ENCODE measurements at regions not wholly inside any gene's neighbourhood (a gene's known extent, or its start where the extent isn't known, plus 50 kb on each side); places are given as distances from the start of the nearest gene placed in this dataset.

- no peak for DNase-seq (ENCODE audit: low read depth)
Measured at GRCh38 chr6:16078064-16078463, 50.8 kb upstream of the MYLIP start.

DNA sequence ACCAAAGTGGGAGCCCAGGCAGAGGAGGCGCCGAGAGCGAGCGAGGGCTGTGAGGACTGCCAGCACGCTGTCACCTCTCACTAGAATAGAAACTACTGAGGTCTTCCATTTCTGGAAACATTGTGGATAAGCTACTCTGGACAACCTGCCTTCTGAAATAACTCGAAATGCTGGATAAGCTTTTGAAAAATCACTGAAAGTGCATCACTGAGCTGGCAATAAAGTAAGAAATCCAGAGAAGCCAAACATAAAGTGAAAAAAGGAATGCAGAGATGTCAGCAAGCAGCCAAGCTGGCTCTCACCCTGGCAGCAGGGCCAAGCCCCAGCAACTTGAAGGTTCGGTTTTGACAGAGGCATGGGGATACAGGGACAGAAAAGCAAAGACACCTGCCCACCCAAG lies 59.2 kb upstream of the MYLIP start:
- no peak for DNase-seq (ENCODE audit: low read depth)

DNA sequence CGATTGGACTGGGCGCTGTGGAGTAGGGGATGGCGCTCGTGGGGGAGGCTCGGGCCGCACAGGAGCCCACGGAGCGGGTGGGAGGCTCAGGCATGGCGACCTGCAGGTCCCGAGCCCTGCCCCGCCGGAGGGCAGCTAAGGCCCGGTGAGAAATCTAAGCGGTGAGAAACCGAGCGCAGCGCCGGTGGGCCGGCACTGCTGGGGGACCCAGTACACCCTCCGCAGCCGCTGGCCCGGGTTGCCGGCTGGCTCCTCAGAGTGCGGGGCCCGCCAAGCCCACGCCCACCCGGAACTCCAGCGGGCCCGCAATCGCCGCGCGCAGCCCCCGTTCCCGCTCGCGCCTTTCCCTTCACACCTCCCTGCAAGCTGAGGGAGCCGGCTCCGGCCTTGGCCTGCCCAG lies 59.7 kb upstream of the MYLIP start:
- DNase-seq (ENCODE audit: low read depth) = no peak

DNA sequence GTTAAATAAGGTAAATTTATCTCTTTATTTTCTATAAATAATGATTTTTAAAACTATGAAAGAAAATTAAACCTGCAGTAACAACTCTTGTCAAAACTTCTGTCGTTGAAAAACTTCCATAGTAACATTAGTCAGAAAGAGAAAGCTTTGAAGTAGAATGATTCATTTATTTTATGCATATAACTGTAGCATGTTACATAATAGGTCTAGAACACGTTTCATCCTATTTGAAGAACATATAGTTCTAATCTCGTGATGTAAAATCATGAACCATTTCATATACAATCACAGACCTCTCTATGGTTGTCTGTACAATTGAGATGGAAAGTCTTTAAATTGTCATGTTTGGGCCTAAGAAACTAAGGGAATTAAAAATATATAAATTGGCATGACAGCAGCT lies 61.3 kb upstream of the MYLIP start:
- no peak for DNase-seq (ENCODE audit: low read depth)

- DNase-seq (ENCODE audit: low read depth) = no peak
Measured at GRCh38 chr6:16064671-16065072, 64.2 kb upstream of the MYLIP start.

- DNase-seq (ENCODE audit: low read depth) = no peak
Measured at GRCh38 chr6:16063580-16063979, 65.3 kb upstream of the MYLIP start.

GRCh38 chr6:16061818-16062217 lies 67.1 kb upstream of the MYLIP start:
- no peak for DNase-seq (ENCODE audit: low read depth)

DNA sequence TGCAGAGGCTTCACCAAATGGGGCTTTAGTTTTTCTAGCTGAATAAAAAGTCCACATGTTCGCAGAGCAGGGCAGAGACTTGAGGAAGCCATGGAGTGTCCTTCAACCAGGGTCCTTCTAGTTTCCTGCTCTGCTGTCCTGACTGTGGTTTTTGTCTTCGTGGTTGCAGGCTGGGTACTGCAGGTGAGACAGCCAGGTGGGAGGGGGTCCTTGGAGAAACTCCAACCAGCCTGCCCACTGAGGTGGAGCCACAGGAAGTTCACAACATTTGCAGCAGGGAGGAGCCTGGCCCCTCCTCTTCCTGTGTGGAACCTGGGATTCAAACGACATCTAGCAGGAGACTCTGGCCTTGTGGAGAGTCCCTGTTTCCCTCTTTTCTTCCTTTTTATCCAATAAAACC lies 68.8 kb upstream of the MYLIP start:
- DNase-seq (ENCODE audit: low read depth) = no peak

DNA sequence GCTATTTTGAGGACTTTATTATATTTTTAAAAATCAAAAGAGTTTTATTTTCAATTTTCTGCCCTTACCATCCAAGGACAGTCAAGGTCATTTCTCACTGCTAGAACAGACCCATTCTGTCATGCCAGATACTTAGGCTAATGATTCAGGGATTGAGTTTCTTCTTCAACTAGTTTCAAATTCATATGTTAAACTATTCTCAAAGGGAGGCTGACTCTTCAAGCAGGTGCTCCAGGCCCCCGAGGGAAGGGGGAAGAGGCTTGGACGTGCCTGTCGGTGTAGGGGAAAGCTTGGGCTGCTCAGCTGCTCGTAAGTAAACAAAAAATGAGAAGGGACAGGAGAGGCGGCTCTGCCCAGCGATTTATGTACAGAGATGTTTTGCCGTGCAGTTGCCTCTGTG lies 69.4 kb upstream of the MYLIP start:
- no peak for DNase-seq (ENCODE audit: low read depth)

GRCh38 chr6:16058929-16059345 lies 69.9 kb upstream of the MYLIP start:
- no peak for DNase-seq (ENCODE audit: low read depth)

DNA sequence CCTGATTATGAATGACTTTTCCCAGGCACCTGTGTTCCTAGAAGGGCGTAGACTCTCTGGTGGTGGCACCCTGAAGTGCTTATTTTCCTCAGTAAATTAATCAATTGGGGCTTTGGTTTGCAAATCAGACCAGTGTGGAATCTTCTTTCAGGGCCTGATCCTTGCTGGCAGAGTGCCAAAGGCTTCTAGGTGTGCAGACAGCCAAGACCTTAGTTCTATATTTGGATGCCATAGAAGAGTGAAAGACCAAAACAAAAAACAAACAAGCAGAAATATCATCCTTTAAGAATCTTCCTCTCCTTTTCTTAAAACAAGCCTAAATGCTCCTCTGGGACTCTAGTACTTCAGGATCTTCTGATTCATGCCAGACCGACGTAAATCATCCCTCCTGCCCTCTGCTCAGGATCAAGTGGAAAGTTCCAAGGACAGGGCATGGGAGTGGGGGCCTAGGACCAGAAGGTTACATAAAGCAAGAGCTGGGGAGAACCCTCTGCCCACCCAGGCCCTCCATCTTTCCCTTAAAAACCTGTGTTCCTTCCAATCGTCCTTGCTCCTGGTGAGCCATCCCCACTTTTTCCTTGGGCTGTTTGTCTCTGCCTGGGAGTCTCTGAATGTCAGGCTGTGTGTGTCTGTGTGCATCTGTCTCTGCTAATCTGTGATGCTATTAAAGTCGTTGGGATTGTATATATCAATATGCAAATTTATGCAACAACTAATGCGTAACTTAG lies 70.5 kb upstream of the MYLIP start:
- DNase-seq (ENCODE audit: low read depth) = no peak

DNA sequence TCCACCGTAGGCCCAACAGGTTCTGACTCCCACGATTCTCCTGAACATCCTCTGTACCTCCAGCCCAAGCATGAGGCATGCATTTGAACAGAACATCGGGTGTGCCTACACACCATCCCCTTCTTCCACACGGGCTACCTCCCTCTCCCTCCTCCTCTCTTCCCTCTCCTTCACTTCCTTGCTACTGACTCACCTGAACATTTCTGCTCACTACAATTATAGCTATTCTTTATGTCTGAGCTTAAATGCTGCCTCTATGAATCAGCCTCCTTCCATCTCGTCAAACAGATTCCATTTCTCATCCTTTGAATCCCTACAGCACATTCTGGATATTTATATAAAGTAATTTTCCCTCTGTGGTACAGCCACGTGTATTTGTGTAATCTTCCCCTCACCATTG lies 71.4 kb upstream of the MYLIP start:
- no peak for DNase-seq (ENCODE audit: low read depth)

DNA sequence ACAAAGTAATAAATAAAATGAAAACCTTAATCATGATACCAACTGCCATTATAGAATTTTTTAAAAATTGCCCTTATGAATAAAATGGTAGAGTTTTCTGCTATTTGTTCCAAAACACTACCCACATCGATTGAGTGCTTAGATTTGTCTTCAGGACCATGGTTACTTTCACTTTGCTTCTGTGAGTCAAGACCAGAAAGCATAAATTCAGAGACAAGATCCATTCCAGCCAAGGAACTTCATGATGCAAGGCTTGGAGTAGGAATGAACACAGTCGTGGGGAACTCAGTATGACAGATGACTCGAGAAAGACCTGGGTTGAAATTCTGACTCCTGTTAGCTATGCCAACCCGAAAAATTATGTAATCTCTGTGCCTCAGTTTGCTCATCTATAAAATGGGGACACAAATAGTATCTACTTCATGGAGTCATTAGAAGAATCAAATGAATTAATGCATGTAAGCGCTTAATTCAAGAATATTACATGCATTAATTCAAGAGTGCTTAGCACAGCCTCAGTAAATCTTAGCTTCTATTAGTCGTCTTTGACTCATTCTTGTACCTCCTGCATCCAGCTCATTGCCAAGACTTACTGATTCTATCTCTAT lies 72.5 kb upstream of the MYLIP start:
- DNase-seq (ENCODE audit: low read depth) = no peak

GRCh38 chr6:16055852-16056251 lies 73.0 kb upstream of the MYLIP start:
- no peak for DNase-seq (ENCODE audit: low read depth)

- peak; percentile 13 for DNase-seq (ENCODE audit: low read depth)
Measured at GRCh38 chr6:16049168-16049567, 79.7 kb upstream of the MYLIP start.

- DNase-seq (ENCODE audit: low read depth) = no peak
Measured at GRCh38 chr6:16048221-16048620, 80.7 kb upstream of the MYLIP start.

GRCh38 chr6:16047435-16047990 lies 81.4 kb upstream of the MYLIP start:
- DNase-seq (ENCODE audit: low read depth) = no peak

DNA sequence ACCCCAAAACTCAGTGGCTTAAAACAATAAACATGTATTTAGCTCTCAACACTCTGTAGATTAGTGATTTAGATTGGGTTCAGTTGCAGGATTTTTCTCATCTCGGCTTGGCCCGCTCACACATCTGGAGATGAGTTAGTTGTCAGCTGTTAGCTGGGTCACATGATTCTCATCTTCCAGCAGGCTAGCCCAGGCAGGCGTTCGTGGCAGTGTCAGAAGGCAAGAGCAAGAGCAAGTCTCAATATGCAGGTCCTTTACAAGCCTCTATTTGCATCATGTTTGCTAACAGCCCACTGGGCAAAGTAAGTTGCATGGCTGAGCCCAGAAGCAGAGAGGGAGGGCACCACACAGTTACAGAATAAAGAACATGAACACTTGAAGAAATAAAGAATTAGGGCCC lies 83.6 kb upstream of the MYLIP start:
- no peak for DNase-seq (ENCODE audit: low read depth)

DNA sequence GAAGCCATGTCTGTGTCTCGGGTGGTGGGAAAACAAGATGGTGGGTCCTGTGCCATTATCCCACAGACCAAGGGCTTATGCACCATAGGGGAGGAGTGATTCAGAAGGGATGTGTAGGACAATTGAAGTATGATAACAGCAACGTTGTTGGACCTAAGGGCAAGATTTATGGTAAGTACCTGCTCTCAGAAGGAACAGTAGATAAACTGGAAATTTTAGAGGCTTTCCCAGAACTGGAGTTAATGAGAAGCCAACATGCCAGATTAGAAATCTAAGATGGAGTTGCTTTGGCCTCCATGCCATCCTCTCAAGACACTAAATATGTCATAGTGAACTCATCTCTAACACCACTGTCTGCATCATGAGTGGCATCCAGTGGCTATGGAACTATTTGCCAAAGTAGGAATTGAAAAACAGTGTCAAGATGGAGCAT lies 84.7 kb upstream of the MYLIP start:
- no peak for DNase-seq (ENCODE audit: low read depth)

DNA sequence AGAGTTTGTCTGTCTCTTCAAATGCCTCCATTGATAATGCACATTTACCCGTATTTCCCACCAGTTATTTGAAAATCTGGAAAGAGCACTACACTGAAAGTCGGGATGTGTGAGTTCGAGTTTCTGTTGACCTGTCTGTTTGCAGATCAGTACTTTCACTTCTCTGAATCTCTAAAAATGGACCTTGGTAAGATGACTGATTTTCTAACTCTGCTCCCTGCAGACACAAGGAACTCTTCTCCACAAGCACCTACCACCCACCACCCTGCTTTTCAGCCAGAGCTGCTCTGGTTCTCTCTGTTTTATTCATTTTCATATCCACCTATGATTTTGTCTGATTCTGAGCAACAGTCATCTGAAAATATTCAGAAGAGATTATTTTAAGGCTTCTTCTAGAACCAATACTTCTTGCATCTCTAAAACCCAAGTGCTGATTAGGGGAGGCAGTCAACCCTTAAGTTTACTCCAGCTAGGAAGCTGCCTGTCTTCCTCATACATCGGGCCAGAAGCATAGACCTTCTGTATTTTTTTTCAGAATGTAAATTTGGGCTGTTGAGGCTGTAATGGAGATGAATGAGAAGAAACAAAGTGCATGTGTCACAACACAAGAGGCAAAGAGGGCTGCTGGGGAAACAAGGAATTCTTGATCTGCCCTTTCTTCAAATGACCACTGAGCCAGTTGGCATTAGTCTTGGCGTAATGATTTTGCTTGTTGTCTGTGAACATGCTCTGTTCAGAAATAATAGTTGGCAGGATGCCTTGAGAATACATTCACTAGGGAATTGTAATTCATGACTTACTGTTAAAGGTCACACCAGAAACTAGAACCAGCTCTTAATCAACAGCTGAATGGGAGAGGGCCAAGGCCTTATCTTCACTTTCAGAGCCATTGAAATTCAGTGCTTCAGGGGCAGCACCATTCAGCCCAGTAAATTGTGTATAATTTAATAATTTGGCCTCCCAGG lies 85.4 kb upstream of the MYLIP start:
- DNase-seq (ENCODE audit: low read depth) = no peak

DNA sequence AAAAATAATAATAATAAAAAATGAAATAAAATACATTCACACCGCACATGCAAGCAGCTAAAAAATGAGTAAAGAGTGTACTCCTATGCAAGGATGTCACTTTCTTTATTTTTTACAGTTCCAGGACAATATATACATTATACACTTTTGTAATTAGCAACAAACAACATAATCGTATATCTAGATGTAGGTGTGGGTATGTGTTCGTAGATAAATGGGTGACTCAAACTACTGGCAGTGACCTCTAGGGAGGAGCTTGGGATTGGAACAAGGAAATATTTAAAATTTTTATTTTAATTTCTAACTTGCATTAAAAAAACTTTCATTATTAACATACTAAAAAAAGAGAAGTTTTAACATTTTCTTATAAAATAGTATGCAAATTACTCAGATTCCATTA lies 86.1 kb upstream of the MYLIP start:
- DNase-seq (ENCODE audit: low read depth) = no peak

- no peak for DNase-seq (ENCODE audit: low read depth)
Measured at GRCh38 chr6:16041327-16041726, 87.6 kb upstream of the MYLIP start.

- no peak for DNase-seq (ENCODE audit: low read depth)
Measured at GRCh38 chr6:16040628-16040974, 88.3 kb upstream of the MYLIP start.
